H1 (cell line): ENCODE measurements at regions not wholly inside any gene's neighbourhood (a gene's known extent, or its start where the extent isn't known, plus 50 kb on each side); places are given as distances from the start of the nearest gene placed in this dataset.

Experiments used
- CTCF ChIA-PET: fragments of 300-600 bp; sonication (Branson Sonifier 250); formaldehyde crosslinking; loops from one replicate; lab custom pipeline; 2021; ENCODE audit not compliant: partially characterized antibody; lab: Charles Lee
- POLR2A ChIA-PET: fragments of 300-600 bp; sonication (Branson Sonifier 250); formaldehyde crosslinking; loops from one replicate; lab custom pipeline; 2021; ENCODE audit warnings: inconsistent platforms; ENCODE audit not compliant: partially characterized antibody; lab: Charles Lee
- DNase-seq, 2 experiments: peaks; one replicate each; pipeline versions ENCODE4 v3.0.0 to v3.0.0-alpha.2; 2010 to 2022; ENCODE audit warnings: low spot score in 2 of 2, low read depth in 1 of 2, mixed read lengths in 1 of 2
- FAIRE-seq: peaks from 2 replicates; lab custom pipeline; 2011; peaks lifted over from hg19 to GRCh38; lab: Jason Lieb, UNC
- H2AFZ ChIP-seq: 2 replicates; pipeline ENCODE4 v1.8.1; 2012; ENCODE audit warnings: low read length, inconsistent platforms
- H2AK5ac ChIP-seq: 2 replicates; pipeline ENCODE4 v1.6.1; 2013; ENCODE audit warnings: low read depth, low read length
- H2BK120ac ChIP-seq: replicated peaks from 2 replicates; pipeline ENCODE3; 2013; ENCODE audit warnings: low read depth, low read length, inconsistent platforms
- H2BK12ac ChIP-seq: 2 replicates; pipeline ENCODE4 v1.6.1; 2013; ENCODE audit warnings: low read depth, low read length
- H2BK15ac ChIP-seq: 2 replicates; pipeline ENCODE4 v1.6.1; 2013; ENCODE audit warnings: low read length
- H2BK20ac ChIP-seq: 2 replicates; pipeline ENCODE4 v1.6.1; 2013; ENCODE audit warnings: low read length
- H2BK5ac ChIP-seq: 2 replicates; pipeline ENCODE4 v1.6.1; 2013; ENCODE audit warnings: low read depth, low read length
- H3K14ac ChIP-seq: 2 replicates; pipeline ENCODE4 v1.6.1; 2013; ENCODE audit warnings: inconsistent platforms; ENCODE audit not compliant: insufficient read length
- H3K18ac ChIP-seq: 2 replicates; pipeline ENCODE4 v1.6.1; 2013; ENCODE audit warnings: low read length; ENCODE audit errors: extremely low read depth
- H3K23ac ChIP-seq: 2 replicates; pipeline ENCODE4 v1.6.1; 2013; ENCODE audit warnings: inconsistent platforms; ENCODE audit not compliant: insufficient read length
- H3K23me2 ChIP-seq: 2 replicates; pipeline ENCODE4 v1.6.1; 2013; ENCODE audit warnings: low read depth, low read length
- H3K27ac ChIP-seq: 2 replicates; pipeline ENCODE4 v1.6.1; 2011; ENCODE audit warnings: low read depth, low read length, inconsistent platforms
- H3K27me3 ChIP-seq, 4 experiments: replicated peaks in 1 of 4; 1 replicate in 1 of 4; 2 replicates in 3 of 4; pipeline versions ENCODE4 v1.6.1 to v1.8.1; 2011 to 2013; ENCODE audit warnings: low read length in 3 of 4, mild to moderate bottlenecking in 3 of 4, inconsistent platforms in 2 of 4, mixed read lengths in 2 of 4, moderate library complexity in 1 of 4; ENCODE audit not compliant: control insufficient read depth in 3 of 4, insufficient read depth in 3 of 4; ENCODE audit errors: extremely low read depth in 1 of 4
- H3K36me3 ChIP-seq, 4 experiments: 2 replicates each; pipeline versions ENCODE4 v1.6.1 to v1.8.1; 2011 to 2013; ENCODE audit warnings: mild to moderate bottlenecking in 4 of 4, low read length in 3 of 4, moderate library complexity in 2 of 4, control low read depth in 1 of 4, inconsistent platforms in 1 of 4; ENCODE audit not compliant: insufficient read depth in 4 of 4, control insufficient read depth in 2 of 4
- H3K4ac ChIP-seq: replicated peaks from 2 replicates; pipeline ENCODE3; 2013; ENCODE audit warnings: low read length, low read depth, mixed read lengths, inconsistent platforms; ENCODE audit not compliant: insufficient read length
- H3K4me1 ChIP-seq, 4 experiments: replicated peaks in 1 of 4; 1 replicate in 1 of 4; 2 replicates in 3 of 4; pipeline versions ENCODE4 v1.6.1 to v1.8.1; 2011 to 2013; ENCODE audit warnings: low read length in 3 of 4, inconsistent platforms in 2 of 4, mixed read lengths in 1 of 4; ENCODE audit not compliant: insufficient read depth in 4 of 4, control insufficient read depth in 3 of 4
- H3K4me2 ChIP-seq, 2 experiments: 2 replicates each; pipeline versions ENCODE4 v1.6.1 to v1.8.1; 2011 to 2013; ENCODE audit warnings: low read depth in 2 of 2, low read length in 2 of 2, control low read depth in 1 of 2, inconsistent platforms in 1 of 2, mild to moderate bottlenecking in 1 of 2; ENCODE audit not compliant: insufficient read depth in 1 of 2
- H3K4me3 ChIP-seq, 4 experiments: fragments of 200-600, 300-600 bp in 1 of 4; sonication (generic), shearing (Covaris generic), sonication (Bioruptor Twin) in 1 of 4; 2 replicates each; pipeline versions ENCODE4 v1.5.1 to v1.8.1; 2011 to 2016; ENCODE audit warnings: low read length in 4 of 4, low read depth in 3 of 4, control low read depth in 2 of 4, inconsistent platforms in 2 of 4, mild to moderate bottlenecking in 2 of 4, mixed read lengths in 1 of 4, moderate library complexity in 1 of 4; ENCODE audit not compliant: insufficient read depth in 2 of 4; ENCODE audit errors: extremely low read depth in 1 of 4
- H3K56ac ChIP-seq: replicated peaks from 2 replicates; pipeline ENCODE3; 2013; ENCODE audit warnings: low read depth, mild to moderate bottlenecking, mixed read lengths, low read length, inconsistent platforms; ENCODE audit not compliant: insufficient read length
- H3K79me1 ChIP-seq: 2 replicates; pipeline ENCODE4 v1.6.1; 2013; ENCODE audit warnings: low read depth, low read length, control low read depth
- H3K79me2 ChIP-seq, 2 experiments: 2 replicates each; pipeline versions ENCODE4 v1.6.1 to v1.8.1; 2012 to 2013; ENCODE audit warnings: low read length in 2 of 2, mild to moderate bottlenecking in 2 of 2, inconsistent platforms in 1 of 2; ENCODE audit not compliant: insufficient read depth in 2 of 2, control insufficient read depth in 1 of 2
- H3K9ac ChIP-seq, 4 experiments: replicated peaks in 1 of 4; 1 replicate in 1 of 4; 2 replicates in 3 of 4; pipeline versions ENCODE4 v1.6.1 to v1.8.1; 2011 to 2013; ENCODE audit warnings: low read depth in 3 of 4, low read length in 3 of 4, control low read depth in 2 of 4, mild to moderate bottlenecking in 2 of 4, moderate library complexity in 2 of 4, inconsistent platforms in 1 of 4; ENCODE audit errors: extremely low read depth in 1 of 4
- H3K9me3 ChIP-seq, 2 experiments: 2 replicates each; pipeline versions ENCODE4 v1.6.1 to v1.8.1; 2012 to 2013; ENCODE audit warnings: mild to moderate bottlenecking in 2 of 2, moderate library complexity in 2 of 2, control low read depth in 1 of 2, inconsistent platforms in 1 of 2, low read depth in 1 of 2, low read length in 1 of 2, mixed read lengths in 1 of 2; ENCODE audit not compliant: insufficient read depth in 2 of 2
- H4K20me1 ChIP-seq, 2 experiments: replicated peaks in 1 of 2; 2 replicates each; pipeline versions ENCODE3 to v1.8.1; 2011 to 2013; ENCODE audit warnings: inconsistent platforms in 2 of 2, low read length in 2 of 2, mild to moderate bottlenecking in 1 of 2; ENCODE audit not compliant: insufficient read depth in 2 of 2, control insufficient read depth in 1 of 2
- H4K5ac ChIP-seq: 2 replicates; pipeline ENCODE4 v1.6.1; 2013; ENCODE audit warnings: low read length, low read depth, mixed read lengths, inconsistent platforms; ENCODE audit not compliant: insufficient read length
- H4K8ac ChIP-seq: 2 replicates; pipeline ENCODE4 v1.8.0; 2013; ENCODE audit warnings: mild to moderate bottlenecking, moderate library complexity, low read length, inconsistent platforms; ENCODE audit not compliant: insufficient read depth; ENCODE audit errors: extremely low read depth
- H4K91ac ChIP-seq: replicated peaks from 2 replicates; pipeline ENCODE3; 2013; ENCODE audit warnings: low read length, mixed read lengths, inconsistent platforms; ENCODE audit not compliant: insufficient read length
- BCL11A ChIP-seq, 2 experiments: IDR thresholded peaks; one replicate each; pipeline ENCODE4 v1.6.1; 2011; ENCODE audit warnings: low read depth in 2 of 2, low read length in 2 of 2, mild to moderate bottlenecking in 2 of 2
- EGR1 ChIP-seq: IDR thresholded peaks from 2 replicates; pipeline ENCODE4 v1.6.1; 2011; ENCODE audit warnings: low read depth, low read length, borderline replicate concordance
- EZH2 ChIP-seq: fragments of 200-600 bp; sonication (generic); IDR thresholded peaks from 2 replicates; pipeline ENCODE4 v1.7.1; 2012; ENCODE audit warnings: low read depth, mild to moderate bottlenecking, moderate library complexity, low read length, inconsistent platforms; ENCODE audit not compliant: severe bottlenecking
- KDM1A ChIP-seq: fragments of 200-600, 300-600 bp; sonication (generic); IDR thresholded peaks from 2 replicates; pipeline ENCODE4 v1.7.1; 2016; ENCODE audit warnings: mild to moderate bottlenecking, low read length, borderline replicate concordance
- NRF1 ChIP-seq: IDR thresholded peaks from 2 replicates; pipeline ENCODE4 v1.6.1; 2011; ENCODE audit warnings: mild to moderate bottlenecking, low read depth, low read length, improper control_type of control experiment
- RXRA ChIP-seq: IDR thresholded peaks from 2 replicates; pipeline ENCODE4 v1.6.1; 2011; ENCODE audit warnings: low read depth, mild to moderate bottlenecking, low read length, moderate library complexity; ENCODE audit not compliant: insufficient read depth
- SAP30 ChIP-seq: fragments of 300-600 bp; sonication (generic); IDR thresholded peaks from 2 replicates; pipeline ENCODE4 v1.7.1; 2012; ENCODE audit warnings: low read length, moderate library complexity, mild to moderate bottlenecking, inconsistent platforms; ENCODE audit not compliant: insufficient read depth, insufficient replicate concordance
- SIN3A ChIP-seq, 2 experiments: IDR thresholded peaks in 1 of 2; conservative IDR thresholded peaks in 1 of 2; 2 replicates each; pipeline ENCODE4 v1.6.1; 2011 to 2012; ENCODE audit warnings: low read length in 2 of 2, improper control_type of control experiment in 1 of 2, low read depth in 1 of 2, mild to moderate bottlenecking in 1 of 2
- SIX5 ChIP-seq: IDR thresholded peaks from 2 replicates; pipeline ENCODE4 v1.6.1; 2011; ENCODE audit warnings: mild to moderate bottlenecking, low read depth, low read length
- SP1 ChIP-seq: IDR thresholded peaks from 2 replicates; pipeline ENCODE4 v1.6.1; 2011; ENCODE audit warnings: low read depth, low read length
- TBP ChIP-seq: IDR thresholded peaks from 2 replicates; pipeline ENCODE4 v1.6.1; 2011; ENCODE audit warnings: low read depth, low read length, improper control_type of control experiment
- WGBS, 2 experiments: shearing (Covaris generic) in 1 of 2; methylation state at CpG; one replicate each; pipeline versions ENCODE4 v1.1.6 to v1.1.7; 2013 to 2015; ENCODE audit warnings: low lambda C conversion rate in 2 of 2, mixed read lengths in 2 of 2, inconsistent platforms in 1 of 2, low coverage in 1 of 2, missing lambda C conversion rate in 1 of 2; ENCODE audit not compliant: insufficient replicate concordance in 2 of 2, insufficient coverage in 1 of 2, insufficient read length in 1 of 2; ENCODE audit errors: extremely low coverage in 1 of 2, missing lambda C conversion rate in 1 of 2; 5-methylcytosine and 5-hydroxymethylcytosine counted together
- TF ChIP-seq, protein P1 (sequence below): IDR thresholded peaks from 2 replicates; pipeline ENCODE4 v1.6.1; 2011; ENCODE audit warnings: low read depth, mild to moderate bottlenecking, low read length; ENCODE audit not compliant: insufficient read depth
- TF ChIP-seq, protein P2 (sequence below): IDR thresholded peaks from 2 replicates; pipeline ENCODE4 v1.6.1; 2012; ENCODE audit warnings: inconsistent platforms

DNA sequence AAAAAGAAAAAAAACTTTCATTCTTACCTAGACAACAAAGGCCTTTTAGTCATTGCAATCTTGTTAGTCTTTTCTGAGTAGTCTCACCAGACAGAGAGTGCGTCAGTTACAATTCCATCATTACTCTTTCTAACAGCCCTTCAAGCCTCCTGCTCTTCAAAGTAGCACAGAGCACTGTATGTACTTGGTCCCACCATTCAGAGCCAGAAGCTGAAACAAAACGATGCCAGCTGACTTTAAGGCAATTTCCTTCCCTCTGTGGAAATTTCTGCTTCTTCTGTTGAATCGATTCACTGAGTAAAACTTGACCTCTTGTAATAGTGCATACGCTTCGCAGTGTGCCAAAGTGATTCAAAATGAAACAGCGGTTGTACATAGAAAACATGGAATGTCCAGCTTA, 57.7 kb upstream of the TENM3 start:
- Histone ChIP-seq H2BK12ac (no peak overlapping the region), H3K4ac (no peak overlapping the region), H3K23ac (no peak overlapping the region), H3K18ac (no peak overlapping the region), H2AFZ (no peak overlapping the region), H3K14ac (no peak overlapping the region), H2BK20ac (no peak overlapping the region), H3K27me3 (no peaks in the 10 kb centered on the region), H2BK120ac (no peak overlapping the region), H4K20me1 (peaks cover 0 to 4% of the 10 kb centered on the region in 2 experiments), H3K4me2 (no peak overlapping the region), H3K79me2 (peaks cover 0 to 16% of the 10 kb centered on the region in 2 experiments; a peak in 2 of 4 replicates), H3K27ac (no peak overlapping the region), H2BK5ac (no peak overlapping the region), H3K4me3 (no peak overlapping the region), H3K56ac (no peak overlapping the region), H3K36me3 (no peaks in the 10 kb centered on the region), H3K9ac (no peak overlapping the region), H4K91ac (no peak overlapping the region), H2BK15ac (no peak overlapping the region), H3K4me1 (peaks cover 0 to 5% (median 3%) of the 10 kb centered on the region in 4 experiments; a peak in 3 of 7 replicates), H4K5ac (no peak overlapping the region), H3K9me3 (no peaks in the 10 kb centered on the region; a peak in 1 of 4 replicates), H3K23me2 (no peaks in the 10 kb centered on the region), H2AK5ac (no peak overlapping the region), H3K79me1 (no peaks in the 10 kb centered on the region), H4K8ac (no peak overlapping the region)
- ChIA-PET POLR2A (interaction anchor here (0.7 kb wide), 1 partner anchor 10 kb away, joined by 3 read pairs; no protein-coding TSS in a partner anchor), CTCF (interaction anchor here (0.6 to 1.4 kb wide), 4 partner anchors 9 to 271 kb away, joined by 3 to 6 read pairs (median 3); no protein-coding TSS in a partner anchor)
- DNase-seq (no peak), FAIRE-seq (peak; percentile 19)
- 89% methylated on average over 6 of the region's 6 CpGs; no CpG with 5 or more reads in 1 of the 2 experiments for WGBS, 2 experiments
- TF ChIP-seq, protein P1, sequence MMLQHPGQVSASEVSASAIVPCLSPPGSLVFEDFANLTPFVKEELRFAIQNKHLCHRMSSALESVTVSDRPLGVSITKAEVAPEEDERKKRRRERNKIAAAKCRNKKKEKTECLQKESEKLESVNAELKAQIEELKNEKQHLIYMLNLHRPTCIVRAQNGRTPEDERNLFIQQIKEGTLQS, result no peak
- TF ChIP-seq RXRA (no peak), SP1 (no peak), EZH2 (no peak), SIX5 (no peak), KDM1A (no peak), SAP30 (no peak), BCL11A (IDR thresholded peaks at IDR 0.05; ENCODE audit: low read depth in 2 of 2, low read length in 2 of 2) (no peak), NRF1 (no peak), TBP (no peak), SIN3A (conservative IDR thresholded peaks at IDR 0.05 in 1 of 2, IDR thresholded peaks at IDR 0.05 in 1 of 2; ENCODE audit: low read depth in 1 of 2, low read length in 2 of 2) (no peak), EGR1 (no peak)
- TF ChIP-seq, protein P2, sequence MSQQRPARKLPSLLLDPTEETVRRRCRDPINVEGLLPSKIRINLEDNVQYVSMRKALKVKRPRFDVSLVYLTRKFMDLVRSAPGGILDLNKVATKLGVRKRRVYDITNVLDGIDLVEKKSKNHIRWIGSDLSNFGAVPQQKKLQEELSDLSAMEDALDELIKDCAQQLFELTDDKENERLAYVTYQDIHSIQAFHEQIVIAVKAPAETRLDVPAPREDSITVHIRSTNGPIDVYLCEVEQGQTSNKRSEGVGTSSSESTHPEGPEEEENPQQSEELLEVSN, result no peak
